ENCODE measurements at regions not wholly inside any gene's neighbourhood (a gene's known extent, or its start where the extent isn't known, plus 50 kb on each side); places are given as distances from the start of the nearest gene placed in this dataset.

DNA sequence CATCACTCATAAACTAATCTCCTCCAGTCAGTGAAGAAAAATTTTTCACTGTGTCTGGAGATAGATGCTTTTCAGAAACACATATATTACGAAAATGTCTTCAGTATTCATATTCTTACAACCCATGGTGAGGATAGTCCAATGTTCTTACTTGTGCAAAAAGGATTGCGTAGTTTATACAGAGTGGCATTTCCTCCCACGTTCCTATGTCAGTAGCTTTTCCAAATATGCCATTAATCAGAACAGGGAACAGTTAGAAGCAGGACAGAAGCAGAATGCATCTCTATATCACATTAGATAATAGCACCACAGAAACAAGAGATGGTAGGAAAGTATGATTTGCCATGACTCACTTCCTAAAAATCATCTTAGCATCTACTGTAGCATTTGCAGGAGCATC, 282.9 kb downstream of the SLITRK5 start:
- no peak for TF ChIP-seq FOXA1 (IDR thresholded peaks at IDR 0.05)
- TF ChIP-seq, protein P1, sequence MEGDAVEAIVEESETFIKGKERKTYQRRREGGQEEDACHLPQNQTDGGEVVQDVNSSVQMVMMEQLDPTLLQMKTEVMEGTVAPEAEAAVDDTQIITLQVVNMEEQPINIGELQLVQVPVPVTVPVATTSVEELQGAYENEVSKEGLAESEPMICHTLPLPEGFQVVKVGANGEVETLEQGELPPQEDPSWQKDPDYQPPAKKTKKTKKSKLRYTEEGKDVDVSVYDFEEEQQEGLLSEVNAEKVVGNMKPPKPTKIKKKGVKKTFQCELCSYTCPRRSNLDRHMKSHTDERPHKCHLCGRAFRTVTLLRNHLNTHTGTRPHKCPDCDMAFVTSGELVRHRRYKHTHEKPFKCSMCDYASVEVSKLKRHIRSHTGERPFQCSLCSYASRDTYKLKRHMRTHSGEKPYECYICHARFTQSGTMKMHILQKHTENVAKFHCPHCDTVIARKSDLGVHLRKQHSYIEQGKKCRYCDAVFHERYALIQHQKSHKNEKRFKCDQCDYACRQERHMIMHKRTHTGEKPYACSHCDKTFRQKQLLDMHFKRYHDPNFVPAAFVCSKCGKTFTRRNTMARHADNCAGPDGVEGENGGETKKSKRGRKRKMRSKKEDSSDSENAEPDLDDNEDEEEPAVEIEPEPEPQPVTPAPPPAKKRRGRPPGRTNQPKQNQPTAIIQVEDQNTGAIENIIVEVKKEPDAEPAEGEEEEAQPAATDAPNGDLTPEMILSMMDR (IDR thresholded peaks at IDR 0.05; ENCODE audit: low read depth, low read length, missing input control): no peak
- TF ChIP-seq, protein P2, sequence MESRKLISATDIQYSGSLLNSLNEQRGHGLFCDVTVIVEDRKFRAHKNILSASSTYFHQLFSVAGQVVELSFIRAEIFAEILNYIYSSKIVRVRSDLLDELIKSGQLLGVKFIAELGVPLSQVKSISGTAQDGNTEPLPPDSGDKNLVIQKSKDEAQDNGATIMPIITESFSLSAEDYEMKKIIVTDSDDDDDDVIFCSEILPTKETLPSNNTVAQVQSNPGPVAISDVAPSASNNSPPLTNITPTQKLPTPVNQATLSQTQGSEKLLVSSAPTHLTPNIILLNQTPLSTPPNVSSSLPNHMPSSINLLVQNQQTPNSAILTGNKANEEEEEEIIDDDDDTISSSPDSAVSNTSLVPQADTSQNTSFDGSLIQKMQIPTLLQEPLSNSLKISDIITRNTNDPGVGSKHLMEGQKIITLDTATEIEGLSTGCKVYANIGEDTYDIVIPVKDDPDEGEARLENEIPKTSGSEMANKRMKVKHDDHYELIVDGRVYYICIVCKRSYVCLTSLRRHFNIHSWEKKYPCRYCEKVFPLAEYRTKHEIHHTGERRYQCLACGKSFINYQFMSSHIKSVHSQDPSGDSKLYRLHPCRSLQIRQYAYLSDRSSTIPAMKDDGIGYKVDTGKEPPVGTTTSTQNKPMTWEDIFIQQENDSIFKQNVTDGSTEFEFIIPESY (IDR thresholded peaks at IDR 0.05): no peak
- TF ChIP-seq, protein P3, sequence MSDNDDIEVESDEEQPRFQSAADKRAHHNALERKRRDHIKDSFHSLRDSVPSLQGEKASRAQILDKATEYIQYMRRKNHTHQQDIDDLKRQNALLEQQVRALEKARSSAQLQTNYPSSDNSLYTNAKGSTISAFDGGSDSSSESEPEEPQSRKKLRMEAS (IDR thresholded peaks at IDR 0.05): no peak

Data from liver (tissue), 2 donors.